K562 (cell line): ENCODE measurements at regions not wholly inside any gene's neighbourhood (a gene's known extent, or its start where the extent isn't known, plus 50 kb on each side); places are given as distances from the start of the nearest gene placed in this dataset.

ENCODE experiments used
- ATF1 ChIP-seq, 2 experiments: fragments of 450-650 bp in 1 of 2; IDR thresholded peaks; 2 replicates each; pipeline ENCODE4 v1.6.1; 2016; ENCODE audit warnings: missing compliant biosample characterization in 1 of 2, missing genetic modification characterization in 1 of 2
- ATF4 ChIP-seq: fragments of 450-650 bp; formaldehyde crosslinking; IDR thresholded peaks from 2 replicates; pipeline ENCODE4 v1.4.0; 2022; ENCODE audit warnings: mild to moderate bottlenecking, moderate library complexity
- ATF7 ChIP-seq: fragments of 450-650 bp; IDR thresholded peaks from 2 replicates; pipeline ENCODE4 v1.7.1; 2014; ENCODE audit warnings: mild to moderate bottlenecking, moderate library complexity
- CTCF ChIP-seq, 3 experiments: IDR thresholded peaks in 2 of 3; conservative IDR thresholded peaks in 1 of 3; 2 replicates each; pipeline ENCODE4 v1.5.1; 2011 to 2012; ENCODE audit warnings: low read length in 3 of 3, mild to moderate bottlenecking in 3 of 3, control low read depth in 2 of 3, improper control_type of control experiment in 1 of 3, inconsistent platforms in 1 of 3, low read depth in 1 of 3, mixed read lengths in 1 of 3, moderate library complexity in 1 of 3; ENCODE audit not compliant: insufficient read depth in 2 of 3
- ELF2 ChIP-seq: fragments of 250-450 bp; sonication (Bioruptor Pico); IDR thresholded peaks from 2 replicates; pipeline ENCODE4 v1.5.0; 2021; ENCODE audit warnings: mild to moderate bottlenecking
- FOXM1 ChIP-seq, 2 experiments: fragments of 450-650 bp in 1 of 2; sonication (generic) in 1 of 2; formaldehyde crosslinking in 1 of 2; IDR thresholded peaks; 2 replicates each; pipeline versions ENCODE4 v1.6.1 to v1.9.0; 2017 to 2022; ENCODE audit warnings: low read depth in 2 of 2, mild to moderate bottlenecking in 2 of 2, missing genetic modification reagents in 1 of 2, moderate library complexity in 1 of 2
- HSF4 ChIP-seq: fragments of 250-450 bp; sonication (Bioruptor Pico); IDR thresholded peaks from 2 replicates; pipeline ENCODE4 v2.1.2; 2022; ENCODE audit warnings: mild to moderate bottlenecking, moderate library complexity, borderline replicate concordance
- LEF1 ChIP-seq: fragments of 450-650 bp; IDR thresholded peaks from 2 replicates; pipeline ENCODE4 v1.6.1; 2016; ENCODE audit warnings: mild to moderate bottlenecking
- MYBL2 ChIP-seq, 2 experiments: fragments of 450-650 bp in 1 of 2; sonication (generic) in 1 of 2; formaldehyde crosslinking in 1 of 2; IDR thresholded peaks; 2 replicates each; pipeline versions ENCODE4 v1.6.1 to v1.8.1; 2017 to 2022; ENCODE audit warnings: borderline replicate concordance in 1 of 2, inconsistent platforms in 1 of 2, low read depth in 1 of 2, mild to moderate bottlenecking in 1 of 2, missing genetic modification reagents in 1 of 2, moderate library complexity in 1 of 2
- NBN ChIP-seq: fragments of 450-650 bp; IDR thresholded peaks from 2 replicates; pipeline ENCODE4 v1.6.1; 2016; ENCODE audit warnings: low read depth, mild to moderate bottlenecking
- NCOA6 ChIP-seq: fragments of 450-650 bp; IDR thresholded peaks from 2 replicates; pipeline ENCODE4 v1.6.1; 2017; ENCODE audit warnings: mild to moderate bottlenecking
- SIN3B ChIP-seq: fragments of 450-650 bp; IDR thresholded peaks from 2 replicates; pipeline ENCODE4 v1.6.1; 2017; ENCODE audit warnings: low read depth, mild to moderate bottlenecking, moderate library complexity
- TAL1 ChIP-seq: fragments of 450-650 bp; IDR thresholded peaks from 2 replicates; pipeline ENCODE4 v1.6.1; 2016; ENCODE audit warnings: mild to moderate bottlenecking
- TEAD2 ChIP-seq: fragments of 450-650 bp; IDR thresholded peaks from 2 replicates; pipeline ENCODE4 v1.6.1; 2016; ENCODE audit warnings: missing genetic modification characterization, control low read depth, missing compliant biosample characterization
- ZFX ChIP-seq: sonication (generic); formaldehyde crosslinking; IDR thresholded peaks from 2 replicates; pipeline ENCODE4 v1.8.0; 2022; ENCODE audit warnings: mild to moderate bottlenecking, missing genetic modification reagents, moderate library complexity
- ZNF217 ChIP-seq: sonication (generic); formaldehyde crosslinking; IDR thresholded peaks from 2 replicates; pipeline ENCODE4 v1.8.0; 2022; ENCODE audit warnings: mild to moderate bottlenecking, missing genetic modification reagents
- ZNF324 ChIP-seq: fragments of 250-450 bp; sonication (Bioruptor Pico); IDR thresholded peaks from 2 replicates; pipeline ENCODE4 v1.4.0; 2020; ENCODE audit warnings: mild to moderate bottlenecking
- ZNF644 ChIP-seq: fragments of 200-800 bp; sonication (Bioruptor generic); IDR thresholded peaks from 2 replicates; pipeline ENCODE4 v1.6.1; 2016; ENCODE audit warnings: low read depth, missing genetic modification characterization, missing compliant biosample characterization
- TF ChIP-seq, protein P1 (sequence below): fragments of 250-450 bp; sonication (Bioruptor Pico); IDR thresholded peaks from 2 replicates; pipeline ENCODE4 v1.5.0; 2020; ENCODE audit warnings: mild to moderate bottlenecking, borderline replicate concordance
- TF ChIP-seq, protein P2 (sequence below): fragments of 450-650 bp; formaldehyde crosslinking; IDR thresholded peaks from 2 replicates; pipeline ENCODE4 v1.4.0; 2020; ENCODE audit warnings: mild to moderate bottlenecking, moderate library complexity

GRCh38 chr2:120938045-120938771, 202.5 kb downstream of the GLI2 start (continued):
- TF ChIP-seq, protein P1, sequence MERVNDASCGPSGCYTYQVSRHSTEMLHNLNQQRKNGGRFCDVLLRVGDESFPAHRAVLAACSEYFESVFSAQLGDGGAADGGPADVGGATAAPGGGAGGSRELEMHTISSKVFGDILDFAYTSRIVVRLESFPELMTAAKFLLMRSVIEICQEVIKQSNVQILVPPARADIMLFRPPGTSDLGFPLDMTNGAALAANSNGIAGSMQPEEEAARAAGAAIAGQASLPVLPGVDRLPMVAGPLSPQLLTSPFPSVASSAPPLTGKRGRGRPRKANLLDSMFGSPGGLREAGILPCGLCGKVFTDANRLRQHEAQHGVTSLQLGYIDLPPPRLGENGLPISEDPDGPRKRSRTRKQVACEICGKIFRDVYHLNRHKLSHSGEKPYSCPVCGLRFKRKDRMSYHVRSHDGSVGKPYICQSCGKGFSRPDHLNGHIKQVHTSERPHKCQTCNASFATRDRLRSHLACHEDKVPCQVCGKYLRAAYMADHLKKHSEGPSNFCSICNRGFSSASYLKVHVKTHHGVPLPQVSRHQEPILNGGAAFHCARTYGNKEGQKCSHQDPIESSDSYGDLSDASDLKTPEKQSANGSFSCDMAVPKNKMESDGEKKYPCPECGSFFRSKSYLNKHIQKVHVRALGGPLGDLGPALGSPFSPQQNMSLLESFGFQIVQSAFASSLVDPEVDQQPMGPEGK = no peak
- TF ChIP-seq ATF7 (0 out of 2 replicates have a peak, but pooled peaks have one; percentile 20), CTCF (IDR thresholded peaks at IDR 0.05 in 2 of 3, conservative IDR thresholded peaks at IDR 0.05 in 1 of 3; ENCODE audit: insufficient read depth in 2 of 3, low read depth in 1 of 3, low read length in 3 of 3) (no peak), TAL1 (peak; percentile 74), TEAD2 (no peak), LEF1 (peak; percentile 34; the same call in 1 of the 2 replicates), FOXM1 (IDR thresholded peaks at IDR 0.05; ENCODE audit: low read depth) (peak; percentile 61; the same call in 1 of the 2 replicates), FOXM1 (CRISPR knock-in tag; IDR thresholded peaks at IDR 0.05; ENCODE audit: low read depth) (no peak), ATF4 (CRISPR knock-in tag) (peak; percentile 26; the same call in 1 of the 2 replicates), ZFX (0 out of 2 replicates have a peak, but pooled peaks have one; percentile 4), MYBL2 (IDR thresholded peaks at IDR 0.05; ENCODE audit: low read depth) (no peak), MYBL2 (CRISPR knock-in tag; IDR thresholded peaks at IDR 0.05; ENCODE audit: borderline replicate concordance) (no peak), ZNF217 (CRISPR knock-in tag) (no peak), ZNF324 (CRISPR knock-in tag) (no peak), NBN (peak; percentile 45; the same call in 1 of the 2 replicates), HSF4 (no peak), ELF2 (CRISPR knock-in tag) (no peak), ATF1 (CRISPR knock-in tag; IDR thresholded peaks at IDR 0.05) (no peak), ATF1 (tag; IDR thresholded peaks at IDR 0.05) (no peak), ZNF644 (peak; percentile 58; the same call in 1 of the 2 replicates), SIN3B (no peak), NCOA6 (no peak)
- TF ChIP-seq, protein P2, sequence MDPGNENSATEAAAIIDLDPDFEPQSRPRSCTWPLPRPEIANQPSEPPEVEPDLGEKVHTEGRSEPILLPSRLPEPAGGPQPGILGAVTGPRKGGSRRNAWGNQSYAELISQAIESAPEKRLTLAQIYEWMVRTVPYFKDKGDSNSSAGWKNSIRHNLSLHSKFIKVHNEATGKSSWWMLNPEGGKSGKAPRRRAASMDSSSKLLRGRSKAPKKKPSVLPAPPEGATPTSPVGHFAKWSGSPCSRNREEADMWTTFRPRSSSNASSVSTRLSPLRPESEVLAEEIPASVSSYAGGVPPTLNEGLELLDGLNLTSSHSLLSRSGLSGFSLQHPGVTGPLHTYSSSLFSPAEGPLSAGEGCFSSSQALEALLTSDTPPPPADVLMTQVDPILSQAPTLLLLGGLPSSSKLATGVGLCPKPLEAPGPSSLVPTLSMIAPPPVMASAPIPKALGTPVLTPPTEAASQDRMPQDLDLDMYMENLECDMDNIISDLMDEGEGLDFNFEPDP = no peak
